HEK293 (cell line): ENCODE measurements at regions not wholly inside any gene's neighbourhood (a gene's known extent, or its start where the extent isn't known, plus 50 kb on each side); places are given as distances from the start of the nearest gene placed in this dataset.

Experiments
- CTCF ChIP-seq: fragments of 450-650 bp; formaldehyde crosslinking; IDR thresholded peaks from 2 replicates; pipeline ENCODE4 v1.5.1; 2016; ENCODE audit warnings: missing biosample characterization, missing genetic modification characterization
- HOXA7 ChIP-seq: sonication (generic); formaldehyde crosslinking; IDR thresholded peaks from 2 replicates; pipeline ENCODE4 v1.8.1; 2022; ENCODE audit warnings: missing genetic modification reagents, borderline replicate concordance
- HOXD13 ChIP-seq: sonication (generic); formaldehyde crosslinking; IDR thresholded peaks from 2 replicates; pipeline ENCODE4 v1.8.0; 2022; ENCODE audit warnings: missing genetic modification reagents, borderline replicate concordance
- ZNF658 ChIP-seq: fragments of 450-650 bp; formaldehyde crosslinking; IDR thresholded peaks from 2 replicates; pipeline ENCODE4; 2016; ENCODE audit warnings: missing biosample characterization, missing genetic modification characterization
- ZNF837 ChIP-seq: fragments of 450-650 bp; formaldehyde crosslinking; IDR thresholded peaks from 2 replicates; pipeline ENCODE4 v1.5.1; 2016; ENCODE audit warnings: missing biosample characterization, missing genetic modification characterization

DNA sequence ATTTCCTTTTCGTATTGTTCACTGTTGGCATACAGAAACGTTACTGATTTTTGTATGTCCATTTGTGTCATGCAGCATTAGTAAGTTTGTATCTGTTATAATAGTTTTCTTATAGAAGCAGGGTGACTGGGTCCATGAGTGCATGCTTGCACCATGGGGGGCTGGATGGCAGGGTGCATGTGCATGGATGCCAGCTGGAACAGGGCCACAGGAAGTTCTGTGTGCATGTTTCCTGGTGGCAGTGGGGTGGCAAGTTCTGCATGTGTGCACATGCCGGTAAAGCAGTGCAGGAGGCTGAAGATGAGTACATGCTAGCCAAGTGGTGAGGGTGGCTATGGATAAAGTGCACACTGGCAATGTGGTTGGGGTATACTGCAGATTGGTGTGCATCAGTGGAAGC lies 468.0 kb upstream of the KLHL4 start:
- TF ChIP-seq HOXD13 (CRISPR knock-in tag), result no peak
- TF ChIP-seq HOXA7 (CRISPR knock-in tag), result no peak
- TF ChIP-seq CTCF (tag by site-specific recombination), result no peak
- no peak for TF ChIP-seq ZNF658 (tag by site-specific recombination)
- no peak for TF ChIP-seq ZNF837 (tag by site-specific recombination)
